HG02970 (cell line): ENCODE measurements at regions not wholly inside any gene's neighbourhood (a gene's known extent, or its start where the extent isn't known, plus 50 kb on each side); places are given as distances from the start of the nearest gene placed in this dataset.

Experiments used
- ATAC-seq: cut with Tn5 transposase; IDR thresholded peaks from one replicate; pipeline ENCODE4 v1.9.1; 2021; ENCODE audit warnings: mild to moderate bottlenecking, moderate library complexity, moderate number of reproducible peaks; ENCODE audit not compliant: unreplicated experiment, low FRiP score

DNA sequence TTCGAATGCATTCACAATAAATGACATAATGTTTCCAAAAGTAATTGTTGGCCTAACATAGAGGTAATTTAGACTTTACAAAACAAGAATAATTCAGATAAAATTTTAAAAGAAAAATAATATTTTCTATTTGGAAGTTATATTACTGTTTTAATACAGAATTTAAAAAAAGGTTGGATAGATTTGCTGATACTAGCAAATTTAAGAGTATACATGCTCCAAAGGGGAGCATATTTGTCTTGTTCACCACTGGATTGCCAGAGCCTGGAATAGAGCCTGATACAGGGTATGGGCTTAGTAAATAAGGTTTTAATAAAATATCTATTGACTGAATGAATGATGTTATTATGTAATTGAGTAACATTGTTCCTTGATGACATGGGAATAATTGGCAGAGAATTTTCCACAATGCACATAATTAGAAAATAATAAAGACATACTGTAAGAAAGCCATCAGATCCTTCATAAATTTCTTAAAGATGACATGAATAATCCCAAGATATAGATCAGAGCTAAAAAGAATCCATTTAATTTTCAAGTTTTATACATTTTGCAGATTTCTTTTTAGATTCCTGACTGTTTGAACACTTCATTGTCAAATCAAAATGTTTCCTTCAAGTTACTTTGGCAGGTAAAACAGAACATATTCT, 305.3 kb downstream of the SLC6A15 start:
- ATAC-seq: no peak

DNA sequence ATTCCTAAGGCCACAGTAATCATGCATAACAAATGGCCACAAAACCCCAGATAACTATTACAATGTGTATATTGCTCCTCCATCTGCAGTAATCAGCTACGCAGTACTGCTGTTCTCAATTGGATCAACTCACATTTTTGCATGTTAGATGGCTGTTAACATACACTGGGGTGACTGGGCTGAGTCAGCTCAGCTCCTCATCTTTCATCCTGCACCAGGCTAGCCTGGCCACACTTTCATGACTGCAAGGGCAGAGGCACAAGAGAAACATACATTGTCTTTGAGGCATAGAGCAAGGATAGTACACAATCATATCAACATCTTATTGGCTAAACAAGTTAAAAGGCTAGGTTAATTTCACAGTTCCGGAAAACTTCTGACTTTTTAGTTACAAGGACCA, 306.6 kb downstream of the SLC6A15 start:
- no peak for ATAC-seq

DNA sequence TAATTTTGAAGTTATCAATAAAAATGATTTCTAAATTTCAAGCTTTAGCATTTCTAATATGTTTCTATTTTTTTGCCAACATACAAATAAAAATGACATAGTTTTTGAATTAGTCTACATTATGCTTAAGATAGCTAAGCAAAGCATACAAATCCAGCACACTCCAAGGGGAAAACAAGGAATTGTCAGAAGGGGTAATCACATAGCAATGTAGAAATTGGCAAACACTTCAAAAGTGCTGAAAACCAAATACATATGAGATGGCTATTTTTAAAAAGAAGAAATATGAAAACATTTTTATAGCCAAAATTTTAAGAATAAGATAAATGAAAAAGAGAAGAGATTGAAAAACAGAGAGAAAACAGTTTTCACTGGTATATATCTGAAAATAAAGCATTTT, 308.0 kb downstream of the SLC6A15 start:
- no peak for ATAC-seq

DNA sequence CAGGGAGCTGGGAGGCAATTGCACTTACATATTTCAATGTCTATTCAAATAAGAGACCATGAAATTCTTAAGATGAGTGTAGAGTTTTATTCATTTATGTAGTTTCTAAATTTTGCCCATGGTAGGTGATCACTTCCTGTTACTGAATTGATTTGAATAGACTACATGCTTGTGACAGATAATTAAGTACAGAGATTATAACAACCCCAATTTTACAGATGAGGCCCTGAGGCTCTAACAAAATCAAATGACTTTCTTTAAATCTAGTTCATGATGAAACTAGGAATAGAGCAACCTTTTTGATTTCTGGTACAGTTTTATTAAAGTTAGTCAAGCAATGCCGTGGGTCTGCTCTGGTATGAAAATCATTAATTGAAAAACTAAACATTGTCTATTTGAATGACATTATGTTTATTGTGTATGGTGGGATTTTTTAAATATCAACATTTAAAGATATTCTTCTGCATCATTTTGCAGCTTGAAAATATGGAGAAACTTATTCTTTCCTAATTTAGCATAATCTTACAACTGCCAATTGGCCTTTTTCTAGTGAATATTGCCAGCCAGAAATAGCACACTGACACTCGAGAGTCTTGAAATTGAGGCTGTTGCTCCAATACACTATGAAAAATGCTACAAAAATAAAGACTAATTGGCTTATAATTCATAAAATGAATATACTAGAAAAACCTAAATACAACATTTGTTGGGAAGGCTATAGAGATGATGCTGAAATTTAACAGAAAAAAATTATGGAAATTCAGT, 308.9 kb downstream of the SLC6A15 start:
- no peak for ATAC-seq

DNA sequence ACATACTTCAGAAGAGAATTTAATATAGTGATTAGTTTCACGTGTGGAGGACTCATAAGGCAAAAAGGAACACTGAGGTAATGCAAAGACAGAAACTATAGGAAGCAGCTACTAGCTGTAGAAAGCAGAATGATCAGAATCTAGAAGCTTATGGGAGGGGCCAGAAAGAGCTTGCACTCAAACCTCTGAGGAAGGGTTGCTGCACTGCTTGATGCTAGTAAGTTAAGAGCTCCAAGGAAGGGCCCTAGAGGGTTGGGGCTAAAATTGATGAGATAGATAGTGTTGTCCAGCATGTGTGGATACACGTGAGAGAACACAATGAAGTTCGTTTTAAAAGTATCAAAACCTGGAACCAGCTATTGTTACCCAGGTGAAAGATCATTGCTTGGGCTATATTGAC, 311.1 kb downstream of the SLC6A15 start:
- no peak for ATAC-seq

DNA sequence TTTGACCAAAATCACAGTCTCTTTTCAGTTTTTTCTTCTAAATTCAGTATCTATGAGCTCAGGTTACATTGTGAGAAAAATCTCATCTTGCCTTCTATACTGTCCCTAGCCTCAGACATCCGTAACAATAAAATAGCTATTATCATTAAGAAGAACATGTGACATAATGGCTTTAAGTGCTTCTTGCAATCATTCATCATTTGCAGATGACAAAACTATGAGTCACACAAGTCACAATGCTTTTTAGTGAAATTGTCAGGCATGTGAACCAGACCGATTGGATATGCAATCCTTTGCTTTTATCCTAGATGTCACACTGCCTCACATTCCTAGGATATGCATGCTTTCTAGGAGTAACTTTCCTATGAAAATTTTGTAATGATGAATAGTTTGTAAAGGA, 313.1 kb downstream of the SLC6A15 start:
- ATAC-seq: no peak

DNA sequence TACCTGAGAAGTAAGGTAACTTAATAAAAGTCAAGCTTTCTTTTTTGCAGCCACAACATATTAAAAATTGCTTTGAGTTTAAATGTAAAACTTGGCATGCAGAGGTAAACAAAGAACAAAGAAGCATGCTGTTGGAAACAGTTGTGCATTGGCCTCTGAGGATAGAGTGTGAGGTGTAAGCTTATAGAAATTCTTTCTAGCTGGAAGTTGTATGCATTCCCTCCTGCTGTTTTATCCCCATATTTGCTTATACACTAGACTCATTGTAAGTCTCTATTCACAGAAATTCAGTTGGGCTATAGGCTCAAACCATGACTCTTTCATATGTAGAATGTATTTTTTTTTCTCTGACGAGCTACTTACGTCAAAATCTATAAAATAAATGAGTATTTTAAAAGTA, 316.3 kb downstream of the SLC6A15 start:
- ATAC-seq: no peak

DNA sequence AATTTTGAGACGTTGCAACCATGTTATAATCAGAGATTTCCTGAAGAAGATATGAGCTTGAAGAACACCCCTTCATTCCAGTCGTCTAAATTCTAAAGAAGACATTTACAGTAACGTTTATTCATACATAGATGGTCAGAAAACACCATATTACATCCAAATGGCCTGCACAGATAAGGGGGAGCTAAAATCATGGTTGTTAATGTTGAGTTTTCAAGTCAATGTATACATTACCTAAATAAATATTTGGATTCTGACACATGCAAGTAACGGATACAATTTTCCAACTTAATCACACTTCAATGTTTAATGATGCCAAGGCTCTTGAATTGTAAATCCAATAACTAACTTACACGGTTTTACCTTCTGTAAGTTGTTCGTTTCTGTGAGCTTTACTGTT, 318.4 kb downstream of the SLC6A15 start:
- ATAC-seq: no peak

DNA sequence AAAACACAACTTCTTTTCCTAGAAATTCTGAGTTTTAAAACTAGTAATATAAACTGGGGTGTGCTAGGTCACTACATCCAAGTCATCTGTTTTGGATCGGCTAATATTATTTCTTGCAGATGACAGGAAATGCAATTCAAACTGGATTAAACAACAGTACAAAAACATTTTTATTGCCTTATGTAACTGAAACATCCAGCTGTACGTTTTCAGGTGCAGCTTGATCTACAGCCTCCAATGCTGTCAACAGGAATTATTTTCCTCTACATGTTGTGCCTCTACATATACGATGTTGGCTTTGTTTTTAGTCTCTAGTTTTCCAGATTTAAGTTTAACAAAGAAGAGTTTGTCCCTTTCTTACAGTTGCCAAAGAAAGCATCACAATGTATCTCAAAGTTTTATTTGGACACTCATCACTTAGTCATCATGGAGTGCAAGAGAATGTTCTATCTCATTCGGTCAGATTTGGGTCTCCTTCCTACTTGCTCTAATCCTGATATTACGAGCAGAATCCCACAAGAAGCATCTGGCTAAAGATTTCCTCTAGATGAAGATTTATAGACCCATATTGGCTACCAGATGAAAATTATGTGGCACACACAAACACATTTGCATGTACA, 326.7 kb downstream of the SLC6A15 start:
- ATAC-seq: no peak

DNA sequence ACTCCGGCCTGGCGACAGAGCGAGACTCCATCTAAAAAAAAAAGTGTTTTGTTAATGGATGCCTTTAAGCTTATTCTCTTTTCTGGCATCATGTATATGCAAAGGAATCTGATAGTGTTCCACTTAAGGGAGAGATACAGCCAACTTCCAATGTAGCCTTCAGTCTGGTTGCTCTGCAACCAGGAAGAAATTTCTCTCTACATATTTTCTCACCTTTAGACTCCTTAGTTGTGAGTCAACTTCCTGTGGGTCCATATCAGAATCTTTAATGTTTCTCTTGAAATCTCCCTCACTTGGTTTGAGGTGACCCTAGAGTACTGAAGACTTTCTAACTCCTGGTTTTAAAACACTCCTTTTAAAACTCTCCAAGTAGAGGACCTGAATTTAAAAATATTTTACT, 340.4 kb downstream of the SLC6A15 start:
- no peak for ATAC-seq

DNA sequence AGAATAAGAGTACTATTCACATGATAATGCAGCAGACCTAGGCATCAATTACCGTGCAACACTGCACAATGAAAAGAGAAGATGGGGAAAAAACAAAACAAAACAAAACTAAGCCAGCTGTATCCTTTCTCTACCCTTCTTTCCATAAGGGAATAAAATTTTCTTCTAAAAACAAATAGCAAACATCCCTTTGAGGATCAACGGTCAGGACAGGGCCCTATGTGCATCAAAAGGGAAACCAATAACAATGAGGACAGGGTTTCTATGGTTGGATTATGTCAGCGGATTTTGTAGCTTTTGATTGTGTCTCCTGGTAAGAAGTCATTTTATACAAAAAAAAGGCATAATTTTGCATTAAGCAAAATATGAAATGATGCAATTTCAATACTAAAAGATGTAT, 350.3 kb downstream of the SLC6A15 start:
- ATAC-seq: no peak

DNA sequence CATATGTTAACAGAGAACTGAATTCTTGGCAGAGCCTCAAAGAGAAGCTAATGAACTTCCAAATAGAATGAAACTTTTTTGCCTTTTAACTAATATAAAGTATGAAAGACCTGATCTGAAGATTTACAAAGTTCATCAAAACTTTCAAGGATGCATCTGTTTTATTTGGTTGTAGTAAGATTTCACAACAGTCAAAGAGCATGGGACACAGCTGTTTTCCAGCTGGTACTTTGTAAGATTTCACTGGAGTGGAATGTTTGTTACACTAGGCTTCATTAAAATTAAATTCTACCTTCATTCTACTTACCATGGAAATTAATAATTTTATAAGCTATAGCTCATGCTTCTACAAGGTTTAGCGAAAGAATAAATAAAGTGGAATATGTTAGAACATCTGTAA, 351.2 kb downstream of the SLC6A15 start:
- ATAC-seq: no peak

DNA sequence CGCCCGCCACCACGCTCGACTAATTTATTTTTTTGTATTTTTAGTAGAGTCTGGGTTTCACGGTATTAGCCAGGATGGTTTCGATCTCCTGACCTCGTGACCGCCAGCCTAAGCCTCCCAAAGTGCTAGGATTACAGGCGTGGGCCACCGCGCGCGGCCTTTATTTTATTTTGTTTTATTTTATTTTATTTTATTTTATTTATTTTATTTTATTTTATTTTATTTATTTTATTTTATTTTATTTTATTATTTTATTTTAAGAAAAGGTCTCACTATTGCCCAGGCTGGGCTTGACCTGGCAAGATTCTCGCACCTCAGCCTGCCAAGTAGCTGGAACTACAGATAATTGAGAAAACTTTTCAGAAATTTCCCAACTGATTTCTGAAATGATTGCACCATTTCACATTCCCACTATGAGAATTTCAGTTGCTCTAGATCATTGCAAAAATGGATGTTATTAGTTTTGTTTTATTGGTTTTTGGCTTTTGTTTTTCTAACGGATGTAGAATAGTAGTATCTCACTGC, 358.3 kb downstream of the SLC6A15 start:
- ATAC-seq: no peak

DNA sequence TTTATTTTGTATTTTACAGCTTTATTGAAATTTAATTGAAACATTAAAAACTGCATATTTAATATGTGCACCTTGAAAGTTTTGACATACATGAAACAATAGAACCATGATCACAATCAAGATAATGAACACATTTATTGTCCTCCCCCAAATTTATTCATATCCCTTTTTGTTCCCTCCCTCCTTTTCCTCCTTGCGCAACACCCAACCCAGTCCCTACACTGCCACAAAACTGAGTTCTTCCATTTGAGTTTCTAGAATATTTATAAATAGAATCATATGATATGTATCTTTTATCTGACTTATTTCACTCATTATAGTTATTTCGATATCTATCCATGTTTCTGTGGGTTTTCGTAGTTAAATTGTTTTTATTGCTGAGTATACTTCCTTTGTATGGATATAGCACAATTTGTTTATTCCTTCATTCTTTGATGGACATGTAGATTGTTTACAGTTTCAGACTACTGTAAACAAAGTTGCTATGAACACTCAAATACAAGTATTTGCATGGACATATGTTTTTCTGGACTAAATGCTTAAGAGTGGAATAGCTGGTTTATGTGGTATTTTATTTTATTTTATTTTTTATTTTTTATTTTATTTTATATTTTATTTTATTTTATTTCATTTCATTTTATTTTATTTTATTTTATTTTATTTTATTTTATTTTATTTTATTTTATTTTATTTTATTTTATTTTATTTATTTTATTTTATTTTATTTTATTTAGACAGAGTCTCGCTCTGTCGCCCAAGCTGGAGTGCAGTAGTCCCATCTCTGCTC, 359.1 kb downstream of the SLC6A15 start:
- ATAC-seq: no peak

DNA sequence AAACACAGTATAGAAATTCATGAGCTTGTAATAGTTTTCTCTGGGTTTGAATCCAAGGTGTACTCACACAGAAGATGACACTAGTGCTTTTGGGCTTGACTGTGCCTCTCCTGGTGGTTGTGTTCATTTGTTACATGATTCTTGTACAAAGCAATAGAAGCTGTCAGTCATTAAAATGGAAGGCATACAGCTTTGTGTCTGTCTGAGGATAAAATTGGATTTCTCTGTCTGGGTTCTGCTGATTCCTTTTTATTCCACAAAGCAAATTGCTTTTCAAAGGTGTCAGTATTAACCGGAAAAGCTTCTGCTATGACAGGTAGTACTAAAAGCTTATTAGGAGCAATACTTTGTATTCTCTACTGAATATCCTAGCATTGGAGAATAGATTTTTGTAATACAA, 361.2 kb downstream of the SLC6A15 start:
- no peak for ATAC-seq

DNA sequence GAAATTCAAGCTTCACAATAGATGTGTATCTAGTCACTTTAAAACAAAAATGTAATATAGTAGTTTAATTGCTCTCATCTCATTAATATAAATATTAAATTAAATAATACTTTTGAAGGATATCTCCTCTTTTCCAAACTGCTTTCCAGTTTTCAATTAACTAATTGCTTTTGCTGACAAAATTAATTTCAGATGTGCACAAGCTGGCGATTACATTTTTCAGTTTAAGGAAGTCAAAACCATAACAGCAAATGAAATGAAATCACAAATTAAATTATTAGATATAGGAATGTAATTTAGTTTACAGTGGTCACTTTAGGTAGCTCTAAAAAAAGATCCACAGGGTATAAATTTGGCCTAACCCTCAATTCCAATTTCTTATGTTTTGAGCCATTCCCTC, 362.1 kb downstream of the SLC6A15 start:
- no peak for ATAC-seq

DNA sequence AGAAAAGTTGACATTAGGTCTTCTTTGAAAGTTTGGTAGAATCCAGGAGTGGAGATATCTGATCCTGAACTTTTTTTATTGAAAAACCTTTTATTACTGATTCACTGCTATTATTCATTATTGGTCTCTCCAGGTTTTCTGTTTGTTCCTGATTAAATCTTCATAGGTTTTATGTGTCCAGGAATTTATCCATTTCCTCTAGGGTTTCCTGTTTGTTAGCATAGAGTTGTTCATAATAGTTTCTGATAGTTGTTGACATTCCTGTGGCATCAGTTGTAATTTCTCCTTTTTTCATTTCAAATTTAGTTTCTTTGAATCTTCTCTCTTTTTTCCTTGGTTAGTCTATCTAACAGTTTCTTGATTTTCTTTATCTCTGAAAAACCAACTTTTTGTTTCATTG, 370.3 kb downstream of the SLC6A15 start:
- no peak for ATAC-seq

DNA sequence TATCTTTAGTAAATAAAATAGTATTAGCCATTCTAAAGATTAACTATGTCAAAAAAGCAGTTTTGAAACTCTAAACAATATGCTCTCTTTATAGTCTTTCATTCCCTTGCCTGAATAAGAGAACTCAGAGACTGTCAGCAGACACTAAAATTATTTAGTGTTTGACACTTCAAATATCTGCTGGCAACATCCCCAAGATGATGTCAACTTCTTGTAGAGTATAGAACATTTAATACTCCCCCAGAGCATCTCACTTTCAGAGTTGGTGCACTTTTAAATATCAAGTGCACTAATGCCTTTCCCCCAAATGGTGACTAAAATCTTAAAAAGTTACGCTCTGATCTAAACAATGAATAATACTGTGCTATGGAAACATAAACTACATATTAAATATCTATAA, 374.9 kb downstream of the SLC6A15 start:
- no peak for ATAC-seq

DNA sequence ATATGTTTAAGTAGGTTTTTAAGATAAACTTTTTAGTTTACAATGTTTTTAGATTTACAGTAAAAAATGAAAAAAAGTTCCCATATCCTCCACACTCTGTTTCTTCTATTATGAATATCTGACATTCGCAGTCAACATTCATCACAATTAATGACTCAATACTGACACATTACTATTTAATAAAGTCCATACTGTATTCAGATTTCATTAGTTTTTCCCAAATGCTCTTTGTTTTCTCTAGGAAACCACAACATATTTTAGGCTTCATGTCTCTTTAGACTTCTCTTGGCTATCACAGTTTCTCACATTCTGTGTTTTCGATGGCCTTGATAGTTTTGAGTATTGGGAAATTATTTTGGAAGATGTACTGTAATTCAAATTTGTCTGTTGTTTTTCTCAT, 399.8 kb downstream of the SLC6A15 start:
- no peak for ATAC-seq

DNA sequence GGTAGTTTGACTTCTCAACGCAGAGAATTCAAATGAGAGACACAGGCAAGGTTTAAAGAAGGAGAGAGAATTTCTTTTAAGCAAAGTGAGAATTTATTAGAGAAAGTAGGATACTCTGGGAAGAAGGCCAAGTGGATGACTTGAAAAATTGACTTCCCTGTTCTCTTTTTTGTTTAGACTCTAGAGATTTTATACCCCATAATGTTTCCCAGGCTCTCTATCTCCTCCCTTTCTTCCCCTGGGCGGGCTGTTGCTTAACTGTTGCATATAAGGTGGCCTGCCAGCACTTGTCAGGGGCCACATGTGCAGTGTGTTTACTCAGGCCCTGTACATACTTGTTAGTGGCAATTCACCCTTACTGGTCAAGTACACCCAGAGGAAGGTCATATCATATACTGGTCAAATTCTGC, 403.7 kb downstream of the SLC6A15 start:
- ATAC-seq: no peak
